Mononuclear cell (primary cell): ENCODE measurements at regions not wholly inside any gene's neighbourhood (a gene's known extent, or its start where the extent isn't known, plus 50 kb on each side); places are given as distances from the start of the nearest gene placed in this dataset.
"Not testable (repeated sequence)": the region's sequence is repeated elsewhere in the genome, so short reads cannot be mapped to it uniquely, and the experiment has no call there.

Experiments used
- H3K27me3 ChIP-seq: 2 replicates; pipeline ENCODE4 v1.6.0; 2011; ENCODE audit warnings: low read length, control low read depth; ENCODE audit not compliant: insufficient read depth
- H3K4me1 ChIP-seq: 2 replicates; pipeline ENCODE4 v1.5.1; 2011; ENCODE audit warnings: mild to moderate bottlenecking, low read length, control low read depth; ENCODE audit not compliant: insufficient read depth
- H3K4me3 ChIP-seq: 2 replicates; pipeline ENCODE4 v1.5.1; 2011; ENCODE audit warnings: mild to moderate bottlenecking, low read length, moderate library complexity
- H3K9me3 ChIP-seq: 2 replicates; pipeline ENCODE4 v1.5.1; 2011; ENCODE audit warnings: low read depth, mild to moderate bottlenecking, control low read depth, low read length

GRCh38 chr14:89743828-89744227 is 210.7 kb downstream of the EFCAB11 start:
- Histone ChIP-seq H3K9me3 (no peaks in the 10 kb centered on the region), H3K4me3 (no peak overlapping the region), H3K4me1 (peaks cover 8% of the 10 kb centered on the region), H3K27me3 (no peaks in the 10 kb centered on the region)

- no peak overlapping the region for H3K4me3 ChIP-seq
- H3K27me3 ChIP-seq: no peaks in the 10 kb centered on the region
Measured at GRCh38 chr14:89740241-89740640, 214.3 kb downstream of the EFCAB11 start.

GRCh38 chr14:89736881-89737280 is 217.6 kb downstream of the EFCAB11 start:
- H3K9me3 ChIP-seq: no peaks in the 10 kb centered on the region

More at GRCh38 chr14:89740241-89740640, 214.3 kb downstream of the EFCAB11 start:
- Histone ChIP-seq H3K9me3 (no peaks in the 10 kb centered on the region), H3K4me1 (peaks cover 14% of the 10 kb centered on the region)

GRCh38 chr14:89731396-89731933 is 223.1 kb downstream of the EFCAB11 start:
- Histone ChIP-seq H3K4me3 (no peak overlapping the region), H3K4me1 (peaks cover 24% of the 10 kb centered on the region), H3K9me3 (no peaks in the 10 kb centered on the region), H3K27me3 (no peaks in the 10 kb centered on the region)

More at GRCh38 chr14:89736881-89737280, 217.6 kb downstream of the EFCAB11 start:
- H3K4me1 ChIP-seq: peaks cover 5% of the 10 kb centered on the region
- H3K27me3 ChIP-seq: no peaks in the 10 kb centered on the region
- no peak overlapping the region for H3K4me3 ChIP-seq

- Histone ChIP-seq H3K4me1 (peaks cover 24% of the 10 kb centered on the region), H3K4me3 (no peak overlapping the region), H3K27me3 (no peaks in the 10 kb centered on the region), H3K9me3 (no peaks in the 10 kb centered on the region)
Measured at GRCh38 chr14:89730687-89731086, 223.8 kb downstream of the EFCAB11 start.

GRCh38 chr14:89728964-89729363 is 225.6 kb downstream of the EFCAB11 start:
- Histone ChIP-seq H3K9me3 (no peaks in the 10 kb centered on the region), H3K4me3 (no peak overlapping the region), H3K27me3 (no peaks in the 10 kb centered on the region)

GRCh38 chr14:89726226-89726625 is 228.3 kb downstream of the EFCAB11 start:
- H3K4me1 ChIP-seq: peaks cover 60% of the 10 kb centered on the region
- not testable (repeated sequence) for H3K4me3 ChIP-seq, H3K9me3 ChIP-seq, H3K27me3 ChIP-seq

More at GRCh38 chr14:89728964-89729363, 225.6 kb downstream of the EFCAB11 start:
- H3K4me1 ChIP-seq: peaks cover 40% of the 10 kb centered on the region

- Histone ChIP-seq H3K27me3 (no peaks in the 10 kb centered on the region), H3K9me3 (no peaks in the 10 kb centered on the region), H3K4me3 (peak overlapping the region; percentile 10), H3K4me1 (peaks cover 60% of the 10 kb centered on the region)
Measured at GRCh38 chr14:89724628-89724960, 229.9 kb downstream of the EFCAB11 start.

GRCh38 chr14:89723930-89724627 is 230.5 kb downstream of the EFCAB11 start:
- Histone ChIP-seq H3K9me3 (no peaks in the 10 kb centered on the region), H3K27me3 (no peaks in the 10 kb centered on the region), H3K4me1 (peaks cover 64% of the 10 kb centered on the region), H3K4me3 (peak overlapping the region; percentile 10)

DNA sequence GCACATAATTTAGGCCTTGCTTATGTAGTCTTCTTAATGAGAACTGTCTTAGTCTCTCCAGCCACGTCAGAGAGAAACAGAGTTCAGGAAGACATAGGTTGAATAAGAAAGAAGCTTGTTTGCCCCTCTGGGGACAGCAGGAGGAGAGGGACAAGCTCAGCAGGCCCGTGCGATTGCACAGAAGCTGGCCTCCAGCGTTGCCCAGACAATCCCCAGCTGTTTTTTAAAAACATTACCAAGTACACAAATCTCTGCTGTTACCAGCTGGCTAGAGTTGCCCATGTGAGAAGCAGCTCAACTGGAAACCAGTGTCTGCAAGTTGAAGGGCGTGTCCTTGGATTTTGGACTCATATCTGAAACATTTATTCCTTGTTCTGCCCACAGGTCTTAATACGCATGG is 232.6 kb downstream of the EFCAB11 start:
- H3K4me3 ChIP-seq: no peak overlapping the region
- peaks cover 74% of the 10 kb centered on the region for H3K4me1 ChIP-seq
- H3K9me3 ChIP-seq: no peaks in the 10 kb centered on the region
- H3K27me3 ChIP-seq: no peaks in the 10 kb centered on the region

- Histone ChIP-seq H3K4me1 (peaks cover 74% of the 10 kb centered on the region), H3K4me3 (no peak overlapping the region)
Measured at GRCh38 chr14:89720741-89721729, 233.5 kb downstream of the EFCAB11 start.

GRCh38 chr14:89720076-89720687 is 234.3 kb downstream of the EFCAB11 start:
- H3K27me3 ChIP-seq: no peaks in the 10 kb centered on the region
- H3K9me3 ChIP-seq: no peaks in the 10 kb centered on the region
- peaks cover 71% of the 10 kb centered on the region for H3K4me1 ChIP-seq
- no peak overlapping the region for H3K4me3 ChIP-seq

More at GRCh38 chr14:89720741-89721729, 233.5 kb downstream of the EFCAB11 start:
- no peaks in the 10 kb centered on the region for H3K27me3 ChIP-seq
- H3K9me3 ChIP-seq: no peaks in the 10 kb centered on the region

GRCh38 chr14:89719366-89720075 is 235.0 kb downstream of the EFCAB11 start:
- peaks cover 65% of the 10 kb centered on the region for H3K4me1 ChIP-seq
- H3K9me3 ChIP-seq: no peaks in the 10 kb centered on the region
- no peak overlapping the region for H3K4me3 ChIP-seq
- H3K27me3 ChIP-seq: no peaks in the 10 kb centered on the region

GRCh38 chr14:89708982-89709625 is 245.4 kb downstream of the EFCAB11 start:
- no peak overlapping the region for H3K4me3 ChIP-seq
- H3K4me1 ChIP-seq: no peaks in the 10 kb centered on the region
- no peaks in the 10 kb centered on the region for H3K9me3 ChIP-seq
- H3K27me3 ChIP-seq: no peaks in the 10 kb centered on the region
